ENCODE measurements at regions not wholly inside any gene's neighbourhood (a gene's known extent, or its start where the extent isn't known, plus 50 kb on each side); places are given as distances from the start of the nearest gene placed in this dataset.
"Not testable (repeated sequence)": the region's sequence is repeated elsewhere in the genome, so short reads cannot be mapped to it uniquely, and the experiment has no call there.

DNA sequence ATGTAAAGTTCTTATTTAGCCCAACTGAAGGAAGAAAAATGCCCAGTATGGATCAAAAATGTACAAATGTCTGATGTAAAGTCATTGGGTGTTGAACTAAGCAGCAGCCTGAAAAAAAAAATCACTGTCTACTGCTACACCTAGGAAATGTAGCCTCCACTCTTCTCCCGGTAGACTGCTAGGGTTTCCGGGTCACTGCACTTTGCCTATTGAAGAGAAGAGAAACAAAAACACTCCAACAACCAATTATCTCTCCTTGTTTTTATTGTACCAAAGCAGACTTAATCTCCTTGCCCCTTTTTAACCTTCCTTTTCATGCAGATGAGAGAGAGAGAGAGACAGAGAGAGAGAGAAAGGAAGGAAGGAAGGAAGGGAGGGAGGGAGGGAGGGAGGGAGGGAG lies 140.2 kb upstream of the SETMAR start:
- no peaks in the 10 kb centered on the region for H3K36me3 ChIP-seq (replicated peaks in 1 of 2; ENCODE audit: control insufficient read depth in 1 of 2, insufficient read depth in 2 of 2, low read length in 2 of 2)
- DNase-seq = no peak
- H3K27ac ChIP-seq (ENCODE audit: low read depth in 1 of 2, low read length in 2 of 2) = no peak overlapping the region
- no peaks in the 10 kb centered on the region for H3K4me1 ChIP-seq (ENCODE audit: control insufficient read depth in 1 of 2, insufficient read depth in 2 of 2, low read length in 2 of 2)
- H3K36me3 Mint-ChIP-seq = peaks cover 0 to 2% of the 10 kb centered on the region in 2 donors
- no peak overlapping the region for H3K27ac Mint-ChIP-seq
- H3K9me3 Mint-ChIP-seq = peaks cover 5 to 16% (median 13%) of the 10 kb centered on the region in 7 donors
- H4K20me1 ChIP-seq (ENCODE audit: insufficient read depth, low read length) = no peaks in the 10 kb centered on the region
- H3K4me2 ChIP-seq (replicated peaks; ENCODE audit: extremely low read depth, low read length, poor library complexity, severe bottlenecking) = no peak overlapping the region
- H3K4me3 ChIP-seq (replicated peaks in 1 of 3; ENCODE audit: low read depth in 2 of 3, low read length in 3 of 3) = no peak overlapping the region
- peaks cover 0 to 6% of the 10 kb centered on the region in 2 donors for H3K9me3 ChIP-seq (replicated peaks in 1 of 2; ENCODE audit: control insufficient read depth in 1 of 2, insufficient read depth in 1 of 2, low read length in 2 of 2)
- H3K9ac ChIP-seq (ENCODE audit: insufficient read depth, low read length, poor library complexity, severe bottlenecking) = no peak overlapping the region
- TF ChIP-seq, protein P1, sequence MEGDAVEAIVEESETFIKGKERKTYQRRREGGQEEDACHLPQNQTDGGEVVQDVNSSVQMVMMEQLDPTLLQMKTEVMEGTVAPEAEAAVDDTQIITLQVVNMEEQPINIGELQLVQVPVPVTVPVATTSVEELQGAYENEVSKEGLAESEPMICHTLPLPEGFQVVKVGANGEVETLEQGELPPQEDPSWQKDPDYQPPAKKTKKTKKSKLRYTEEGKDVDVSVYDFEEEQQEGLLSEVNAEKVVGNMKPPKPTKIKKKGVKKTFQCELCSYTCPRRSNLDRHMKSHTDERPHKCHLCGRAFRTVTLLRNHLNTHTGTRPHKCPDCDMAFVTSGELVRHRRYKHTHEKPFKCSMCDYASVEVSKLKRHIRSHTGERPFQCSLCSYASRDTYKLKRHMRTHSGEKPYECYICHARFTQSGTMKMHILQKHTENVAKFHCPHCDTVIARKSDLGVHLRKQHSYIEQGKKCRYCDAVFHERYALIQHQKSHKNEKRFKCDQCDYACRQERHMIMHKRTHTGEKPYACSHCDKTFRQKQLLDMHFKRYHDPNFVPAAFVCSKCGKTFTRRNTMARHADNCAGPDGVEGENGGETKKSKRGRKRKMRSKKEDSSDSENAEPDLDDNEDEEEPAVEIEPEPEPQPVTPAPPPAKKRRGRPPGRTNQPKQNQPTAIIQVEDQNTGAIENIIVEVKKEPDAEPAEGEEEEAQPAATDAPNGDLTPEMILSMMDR (IDR thresholded peaks at IDR 0.05) = no peak
- H3K27me3 Mint-ChIP-seq (ENCODE audit: low read depth in 3 of 3) = no peaks in the 10 kb centered on the region
- WGBS (ENCODE audit: insufficient coverage) = 100% methylated on average over 1 of the region's 2 CpGs
- no peak overlapping the region for H3K4me3 Mint-ChIP-seq
- no peaks in the 10 kb centered on the region for H3K27me3 ChIP-seq (ENCODE audit: control insufficient read depth in 2 of 2, insufficient read depth in 2 of 2, low read length in 2 of 2)
- no peak overlapping the region for H2AFZ ChIP-seq (ENCODE audit: insufficient read depth, low read depth, low read length, poor library complexity, severe bottlenecking)
- no peaks in the 10 kb centered on the region for H3K79me2 ChIP-seq (ENCODE audit: insufficient read depth, low read length)
- H3K4me1 Mint-ChIP-seq = no peaks in the 10 kb centered on the region
- intact Hi-C loops (cut with micrococcal nuclease) = no loop called here

DNA sequence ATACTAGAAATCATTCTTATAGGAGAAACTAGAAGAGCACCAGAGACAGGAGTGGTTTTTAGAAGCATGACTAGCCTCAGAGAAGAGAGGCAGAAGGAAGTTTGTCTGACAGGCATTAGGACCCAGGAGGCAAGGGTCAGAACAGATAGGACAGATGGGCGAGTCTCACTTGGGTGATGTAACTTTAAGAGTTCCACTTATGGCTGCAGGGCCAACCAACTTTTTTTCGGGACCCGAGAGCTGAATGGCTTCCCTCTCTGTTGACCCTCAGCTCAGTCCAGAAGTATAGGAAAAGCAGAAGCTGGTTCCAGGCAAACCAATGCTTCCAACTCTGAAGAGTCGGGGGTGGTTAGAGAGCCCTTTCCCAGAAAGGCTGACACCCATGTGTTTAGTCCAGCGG lies 136.6 kb upstream of the SETMAR start:
- intact Hi-C loops (cut with micrococcal nuclease) = no loop called here

DNA sequence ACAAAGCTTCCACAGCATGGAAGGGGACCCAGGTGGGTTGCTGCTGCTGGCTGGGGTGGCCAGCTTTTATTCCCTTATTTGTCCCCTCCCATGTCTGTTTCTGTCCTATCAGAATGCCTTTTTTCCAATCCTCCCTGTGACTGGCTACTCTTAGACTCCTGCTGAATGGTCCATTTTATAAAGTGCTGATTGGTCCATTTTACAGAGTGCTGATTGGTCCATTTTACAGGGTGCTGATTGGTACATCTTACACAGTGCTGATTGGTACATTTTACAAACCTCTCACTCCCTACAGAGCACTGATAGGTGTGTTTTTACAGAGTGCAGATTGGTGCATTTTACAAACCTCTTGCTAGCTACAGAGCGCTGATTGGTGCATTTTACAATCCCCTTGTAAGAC lies 135.9 kb upstream of the SETMAR start:
- H2AFZ ChIP-seq (ENCODE audit: insufficient read depth, low read depth, low read length, poor library complexity, severe bottlenecking); H3K4me2 ChIP-seq (replicated peaks; ENCODE audit: extremely low read depth, low read length, poor library complexity, severe bottlenecking); H3K4me1 ChIP-seq (ENCODE audit: control insufficient read depth in 1 of 2, insufficient read depth in 2 of 2, low read length in 2 of 2); H3K9ac ChIP-seq (ENCODE audit: insufficient read depth, low read length, poor library complexity, severe bottlenecking); H3K79me2 ChIP-seq (ENCODE audit: insufficient read depth, low read length); H4K20me1 ChIP-seq (ENCODE audit: insufficient read depth, low read length); H3K4me3 ChIP-seq (replicated peaks in 1 of 3; ENCODE audit: low read depth in 2 of 3, low read length in 3 of 3); H3K4me3 Mint-ChIP-seq; H3K9me3 ChIP-seq (replicated peaks in 1 of 2; ENCODE audit: control insufficient read depth in 1 of 2, insufficient read depth in 1 of 2, low read length in 2 of 2); H3K27me3 ChIP-seq (ENCODE audit: control insufficient read depth in 2 of 2, insufficient read depth in 2 of 2, low read length in 2 of 2); H3K27me3 Mint-ChIP-seq (ENCODE audit: low read depth in 3 of 3); intact Hi-C loops (cut with micrococcal nuclease); H3K27ac Mint-ChIP-seq; H3K36me3 Mint-ChIP-seq; H3K27ac ChIP-seq (ENCODE audit: low read depth in 1 of 2, low read length in 2 of 2); DNase-seq; H3K4me1 Mint-ChIP-seq; H3K36me3 ChIP-seq (replicated peaks in 1 of 2; ENCODE audit: control insufficient read depth in 1 of 2, insufficient read depth in 2 of 2, low read length in 2 of 2): not testable (repeated sequence)
- peaks cover 0 to 18% (median 11%) of the 10 kb centered on the region in 7 donors for H3K9me3 Mint-ChIP-seq
- WGBS (ENCODE audit: insufficient coverage) = no CpG with 5 or more reads among the region's 1 CpG

More for the DNA sequence above, 136.6 kb upstream of the SETMAR start:
- Histone ChIP-seq H3K9me3 (replicated peaks in 1 of 2; ENCODE audit: control insufficient read depth in 1 of 2, insufficient read depth in 1 of 2, low read length in 2 of 2) (peaks cover 0 to 6% of the 10 kb centered on the region in 2 donors), H3K4me1 (ENCODE audit: control insufficient read depth in 1 of 2, insufficient read depth in 2 of 2, low read length in 2 of 2) (no peaks in the 10 kb centered on the region), H3K4me3 (replicated peaks in 1 of 3; ENCODE audit: low read depth in 2 of 3, low read length in 3 of 3) (no peak overlapping the region), H3K9ac (ENCODE audit: insufficient read depth, low read length, poor library complexity, severe bottlenecking) (no peak overlapping the region), H3K4me2 (replicated peaks; ENCODE audit: extremely low read depth, low read length, poor library complexity, severe bottlenecking) (no peak overlapping the region), H3K36me3 (replicated peaks in 1 of 2; ENCODE audit: control insufficient read depth in 1 of 2, insufficient read depth in 2 of 2, low read length in 2 of 2) (no peaks in the 10 kb centered on the region), H2AFZ (ENCODE audit: insufficient read depth, low read depth, low read length, poor library complexity, severe bottlenecking) (no peak overlapping the region), H3K27me3 (ENCODE audit: control insufficient read depth in 2 of 2, insufficient read depth in 2 of 2, low read length in 2 of 2) (no peaks in the 10 kb centered on the region), H3K27ac (ENCODE audit: low read depth in 1 of 2, low read length in 2 of 2) (no peak overlapping the region), H4K20me1 (ENCODE audit: insufficient read depth, low read length) (no peaks in the 10 kb centered on the region), H3K79me2 (ENCODE audit: insufficient read depth, low read length) (no peaks in the 10 kb centered on the region)
- Mint-ChIP-seq H3K27me3 (ENCODE audit: low read depth in 3 of 3) (no peaks in the 10 kb centered on the region), H3K9me3 (peaks cover 0 to 18% (median 11%) of the 10 kb centered on the region in 7 donors), H3K27ac (no peak overlapping the region), H3K4me3 (no peak overlapping the region), H3K36me3 (peaks cover 0 to 2% of the 10 kb centered on the region in 2 donors), H3K4me1 (no peaks in the 10 kb centered on the region)
- WGBS (ENCODE audit: insufficient coverage) = 100% methylated on average over 4 of the region's 5 CpGs
- no peak for DNase-seq
- TF ChIP-seq, protein P1 (IDR thresholded peaks at IDR 0.05) = no peak
